HepG2 (cell line): ENCODE measurements at regions not wholly inside any gene's neighbourhood (a gene's known extent, or its start where the extent isn't known, plus 50 kb on each side); places are given as distances from the start of the nearest gene placed in this dataset.
A peak's percentile ranks its signal among the peaks of the same experiment; 100 is the strongest.

Experiments
- ATAC-seq: fragments of 200-7000 bp; cut with Tn5 transposase; 3 replicates; pipeline ENCODE4 v1.9.1; 2020; ENCODE audit warnings: mild to moderate bottlenecking, moderate library complexity
- BruUV-seq: library from RNA; stranded (reverse); fragments of 400-500 nt; replicated peaks from 2 replicates; lab custom pipeline; 2021; lab: Mats Ljungman, UMichigan
- CTCF ChIA-PET: fragments of 300-600 bp; formaldehyde crosslinking; extraction: SDS; loops from one replicate; lab custom pipeline; 2021; ENCODE audit warnings: low total read pairs, inconsistent platforms, low intra/inter-chr PET ratio; lab: Yijun Ruan, JAX
- POLR2A ChIA-PET: fragments of 350-600 bp; sonication (Branson Sonifier 250); formaldehyde crosslinking; loops from one replicate; lab custom pipeline; 2020; ENCODE audit warnings: antibody characterized with exemption, inconsistent platforms; lab: Yijun Ruan, JAX
- DNase-seq: peaks from one replicate; pipeline ENCODE4 v3.0.0-alpha.2; 2015; ENCODE audit warnings: low spot score
- FAIRE-seq: peaks from 3 replicates; lab custom pipeline; 2011; peaks lifted over from hg19 to GRCh38; lab: Jason Lieb, UNC
- H2AFZ ChIP-seq: one replicate; pipeline ENCODE4 v1.6.1; 2011; ENCODE audit warnings: low read length, inconsistent platforms
- H3K27ac ChIP-seq: fragments of 300-600 bp; 3 replicates; pipeline ENCODE4 v1.8.0; 2011; ENCODE audit warnings: mixed run types, mild to moderate bottlenecking, mixed read lengths, low read length, inconsistent platforms; ENCODE audit not compliant: insufficient read depth; ENCODE audit errors: extremely low read length
- H3K27me3 ChIP-seq, 2 experiments: fragments of 200-600 bp in 1 of 2; 2 replicates in 1 of 2; 3 replicates in 1 of 2; pipeline versions ENCODE4 v1.6.0 to v1.8.0; 2011; ENCODE audit warnings: low read length in 2 of 2, mild to moderate bottlenecking in 2 of 2, moderate library complexity in 2 of 2, inconsistent platforms in 1 of 2; ENCODE audit not compliant: insufficient read depth in 2 of 2, control insufficient read depth in 1 of 2
- H3K36me3 ChIP-seq, 2 experiments: fragments of 200-600 bp in 1 of 2; replicated peaks in 1 of 2; 2 replicates in 1 of 2; 3 replicates in 1 of 2; pipeline versions ENCODE4 v1.5.1 to v1.8.0; 2011; ENCODE audit warnings: low read length in 2 of 2, inconsistent platforms in 1 of 2; ENCODE audit not compliant: insufficient read depth in 2 of 2, control insufficient read depth in 1 of 2
- H3K4me1 ChIP-seq: 2 replicates; pipeline ENCODE4 v1.5.1; 2012; ENCODE audit warnings: low read length, inconsistent platforms; ENCODE audit not compliant: insufficient read depth
- H3K4me2 ChIP-seq: 2 replicates; pipeline ENCODE4 v1.6.0; 2011; ENCODE audit warnings: low read depth, low read length, inconsistent platforms
- H3K4me3 ChIP-seq, 3 experiments: fragments of 200-600 bp in 1 of 3; sonication (generic), shearing (Covaris generic) in 1 of 3; replicated peaks in 1 of 3; 2 replicates each; pipeline ENCODE4 v1.5.1; 2011 to 2016; ENCODE audit warnings: low read length in 3 of 3, inconsistent platforms in 2 of 3, low read depth in 2 of 3, mild to moderate bottlenecking in 2 of 3, control low read depth in 1 of 3, mixed read lengths in 1 of 3; ENCODE audit not compliant: insufficient read depth in 1 of 3
- H3K79me2 ChIP-seq: one replicate; pipeline ENCODE4 v1.6.1; 2011; ENCODE audit warnings: low read length, inconsistent platforms; ENCODE audit not compliant: insufficient read depth
- H3K9ac ChIP-seq: 2 replicates; pipeline ENCODE4 v1.6.0; 2011; ENCODE audit warnings: mild to moderate bottlenecking, low read depth, low read length, inconsistent platforms; ENCODE audit not compliant: insufficient read depth
- H3K9me3 ChIP-seq: 2 replicates; pipeline ENCODE4 v1.5.1; 2012; ENCODE audit warnings: mild to moderate bottlenecking, low read length
- H4K20me1 ChIP-seq: 2 replicates; pipeline ENCODE4 v1.6.0; 2011; ENCODE audit warnings: inconsistent platforms, mild to moderate bottlenecking, low read length, moderate library complexity; ENCODE audit not compliant: insufficient read depth
- CENPT ChIP-seq: sonication (generic); formaldehyde crosslinking; IDR thresholded peaks from 2 replicates; pipeline ENCODE4 v1.8.0; 2022; ENCODE audit warnings: low read depth, mild to moderate bottlenecking, moderate library complexity, missing genetic modification reagents
- IRF2 ChIP-seq: IDR thresholded peaks from 2 replicates; pipeline ENCODE4 v1.6.1; 2018; ENCODE audit warnings: missing genetic modification reagents, missing compliant biosample characterization
- JDP2 ChIP-seq: sonication (generic); formaldehyde crosslinking; IDR thresholded peaks from 2 replicates; pipeline ENCODE4 v1.8.1; 2022; ENCODE audit warnings: missing genetic modification reagents, borderline replicate concordance
- MAFF ChIP-seq: IDR thresholded peaks from 2 replicates; pipeline ENCODE4 v1.6.1; 2011; ENCODE audit warnings: low read depth, low read length, improper control_type of control experiment
- MAFK ChIP-seq, 2 experiments: IDR thresholded peaks in 1 of 2; conservative IDR thresholded peaks in 1 of 2; 2 replicates each; pipeline ENCODE4 v1.6.1; 2011; ENCODE audit warnings: improper control_type of control experiment in 2 of 2, low read length in 2 of 2
- PHF8 ChIP-seq: sonication (generic); formaldehyde crosslinking; IDR thresholded peaks from 2 replicates; pipeline ENCODE4 v1.5.0; 2020; ENCODE audit warnings: missing genetic modification reagents
- RFXAP ChIP-seq: sonication (generic); formaldehyde crosslinking; IDR thresholded peaks from 2 replicates; pipeline ENCODE4 v1.4.0; 2020; ENCODE audit warnings: missing genetic modification reagents, borderline replicate concordance
- SP140L ChIP-seq: sonication (generic); formaldehyde crosslinking; IDR thresholded peaks from 2 replicates; pipeline ENCODE4 v1.4.0; 2020; ENCODE audit warnings: missing genetic modification reagents, borderline replicate concordance
- TBP ChIP-seq: sonication (generic); formaldehyde crosslinking; IDR thresholded peaks from 2 replicates; pipeline ENCODE4 v1.5.0; 2020; ENCODE audit warnings: missing genetic modification reagents
- ZEB1 ChIP-seq: IDR thresholded peaks from 2 replicates; pipeline ENCODE4 v1.6.1; 2012; ENCODE audit warnings: mild to moderate bottlenecking, low read depth, inconsistent platforms; ENCODE audit not compliant: insufficient replicate concordance
- ZNF276 ChIP-seq: sonication (generic); formaldehyde crosslinking; IDR thresholded peaks from 2 replicates; pipeline ENCODE4 v1.4.0; 2020; ENCODE audit warnings: mild to moderate bottlenecking, low read depth, missing genetic modification reagents
- ZNF331 ChIP-seq: sonication (generic); formaldehyde crosslinking; IDR thresholded peaks from 2 replicates; pipeline ENCODE4 v1.4.0; 2020; ENCODE audit warnings: missing genetic modification reagents
- ZNF34 ChIP-seq: sonication (generic); formaldehyde crosslinking; IDR thresholded peaks from 2 replicates; pipeline ENCODE4 v1.4.0; 2020; ENCODE audit warnings: mild to moderate bottlenecking, missing genetic modification reagents, borderline replicate concordance
- WGBS: methylation state at CpG from one replicate; pipeline ENCODE4 v1.1.6; 2017; ENCODE audit warnings: low lambda C conversion rate; 5-methylcytosine and 5-hydroxymethylcytosine counted together
- in situ Hi-C: cut with HindIII; loops from 2 replicates; pipeline ENCODE4 v1.10.0; 2017; ENCODE audit warnings: low pct_unique_long_range_greater_than_20kb; ENCODE audit not compliant: extremely low pct_ligation_motif_present
- intact Hi-C: fragments of 100-400 bp; cut with micrococcal nuclease; formaldehyde crosslinking; loops from one replicate; pipeline ENCODE4 v1.10.0; 2022; ENCODE audit not compliant: unreplicated experiment
- TF ChIP-seq, protein P1 (sequence below): sonication (generic); formaldehyde crosslinking; IDR thresholded peaks from 2 replicates; pipeline ENCODE4 v1.4.0; 2020; ENCODE audit warnings: missing genetic modification reagents

DNA sequence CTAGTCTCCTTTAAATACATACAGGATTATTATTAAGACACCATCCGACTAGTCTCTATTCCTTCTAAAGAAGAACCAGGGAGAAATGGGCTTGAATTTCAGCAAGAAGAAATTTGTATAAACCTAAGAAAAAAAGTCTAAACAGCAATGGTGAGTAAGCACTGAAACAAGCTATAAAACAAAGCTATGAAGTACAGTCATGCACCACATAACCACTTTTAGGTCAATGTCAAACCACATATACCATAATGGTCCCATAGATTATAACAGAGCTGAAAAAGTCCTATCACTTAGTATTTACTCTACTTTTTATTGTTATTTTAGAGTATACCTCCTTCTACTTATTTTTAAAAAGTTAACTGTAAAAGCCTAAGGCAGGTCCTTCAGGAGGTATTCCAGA lies 102.0 kb upstream of the NFIB start (continued):
- no peak for TF ChIP-seq ZNF276 (CRISPR knock-in tag)

DNA sequence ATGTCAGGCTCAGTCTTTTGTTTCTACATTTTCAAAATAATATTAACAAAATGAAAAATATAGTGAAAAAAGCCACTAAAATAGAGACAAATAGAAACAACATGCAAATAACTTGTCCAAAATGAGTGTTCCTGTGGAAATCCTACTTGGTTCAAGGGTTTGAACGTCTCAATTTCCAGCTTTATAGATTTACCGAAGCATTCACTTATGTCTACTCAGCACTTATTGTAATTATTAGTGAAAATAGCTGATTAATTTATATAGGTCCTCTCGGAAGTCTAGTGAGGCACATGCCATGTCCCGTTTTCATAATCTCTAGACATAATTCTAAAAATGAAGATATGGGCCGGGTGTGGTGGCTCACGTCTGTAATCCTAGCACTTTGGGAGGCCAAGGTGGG lies 99.9 kb upstream of the NFIB start:
- no peaks in the 10 kb centered on the region for H3K27me3 ChIP-seq
- ChIA-PET CTCF (no interaction called here), POLR2A (no interaction called here)
- no peak overlapping the region for H3K9ac ChIP-seq
- H3K9me3 ChIP-seq, result no peaks in the 10 kb centered on the region
- H3K27ac ChIP-seq, result no peak overlapping the region
- in situ Hi-C loops, result no loop called here
- no peak overlapping the region for H3K4me3 ChIP-seq
- no peak for FAIRE-seq
- H3K79me2 ChIP-seq, result no peaks in the 10 kb centered on the region
- H2AFZ ChIP-seq, result no peak overlapping the region
- WGBS, result 14% methylated on average over 6 of the region's 6 CpGs
- no TSS peak for BruUV-seq
- no peaks in the 10 kb centered on the region for H3K36me3 ChIP-seq
- DNase-seq, result no peak
- H3K4me2 ChIP-seq, result no peak overlapping the region
- no peaks in the 10 kb centered on the region for H3K4me1 ChIP-seq
- no peak for ATAC-seq
- no peaks in the 10 kb centered on the region for H4K20me1 ChIP-seq
- intact Hi-C loops, result no loop called here
- TF ChIP-seq CENPT (CRISPR knock-in tag) (no peak), ZEB1 (no peak), JDP2 (CRISPR knock-in tag) (no peak), SP140L (CRISPR knock-in tag) (no peak), TBP (CRISPR knock-in tag) (no peak), RFXAP (CRISPR knock-in tag) (no peak), ZNF276 (CRISPR knock-in tag) (no peak), IRF2 (no peak), ZNF331 (CRISPR knock-in tag) (no peak), PHF8 (no peak), MAFK (conservative IDR thresholded peaks at IDR 0.05 in 1 of 2, IDR thresholded peaks at IDR 0.05 in 1 of 2; ENCODE audit: low read length in 2 of 2) (peak; percentile 79 to 95), MAFF (peak; percentile 90), ZNF34 (no peak)
- TF ChIP-seq, protein P1, sequence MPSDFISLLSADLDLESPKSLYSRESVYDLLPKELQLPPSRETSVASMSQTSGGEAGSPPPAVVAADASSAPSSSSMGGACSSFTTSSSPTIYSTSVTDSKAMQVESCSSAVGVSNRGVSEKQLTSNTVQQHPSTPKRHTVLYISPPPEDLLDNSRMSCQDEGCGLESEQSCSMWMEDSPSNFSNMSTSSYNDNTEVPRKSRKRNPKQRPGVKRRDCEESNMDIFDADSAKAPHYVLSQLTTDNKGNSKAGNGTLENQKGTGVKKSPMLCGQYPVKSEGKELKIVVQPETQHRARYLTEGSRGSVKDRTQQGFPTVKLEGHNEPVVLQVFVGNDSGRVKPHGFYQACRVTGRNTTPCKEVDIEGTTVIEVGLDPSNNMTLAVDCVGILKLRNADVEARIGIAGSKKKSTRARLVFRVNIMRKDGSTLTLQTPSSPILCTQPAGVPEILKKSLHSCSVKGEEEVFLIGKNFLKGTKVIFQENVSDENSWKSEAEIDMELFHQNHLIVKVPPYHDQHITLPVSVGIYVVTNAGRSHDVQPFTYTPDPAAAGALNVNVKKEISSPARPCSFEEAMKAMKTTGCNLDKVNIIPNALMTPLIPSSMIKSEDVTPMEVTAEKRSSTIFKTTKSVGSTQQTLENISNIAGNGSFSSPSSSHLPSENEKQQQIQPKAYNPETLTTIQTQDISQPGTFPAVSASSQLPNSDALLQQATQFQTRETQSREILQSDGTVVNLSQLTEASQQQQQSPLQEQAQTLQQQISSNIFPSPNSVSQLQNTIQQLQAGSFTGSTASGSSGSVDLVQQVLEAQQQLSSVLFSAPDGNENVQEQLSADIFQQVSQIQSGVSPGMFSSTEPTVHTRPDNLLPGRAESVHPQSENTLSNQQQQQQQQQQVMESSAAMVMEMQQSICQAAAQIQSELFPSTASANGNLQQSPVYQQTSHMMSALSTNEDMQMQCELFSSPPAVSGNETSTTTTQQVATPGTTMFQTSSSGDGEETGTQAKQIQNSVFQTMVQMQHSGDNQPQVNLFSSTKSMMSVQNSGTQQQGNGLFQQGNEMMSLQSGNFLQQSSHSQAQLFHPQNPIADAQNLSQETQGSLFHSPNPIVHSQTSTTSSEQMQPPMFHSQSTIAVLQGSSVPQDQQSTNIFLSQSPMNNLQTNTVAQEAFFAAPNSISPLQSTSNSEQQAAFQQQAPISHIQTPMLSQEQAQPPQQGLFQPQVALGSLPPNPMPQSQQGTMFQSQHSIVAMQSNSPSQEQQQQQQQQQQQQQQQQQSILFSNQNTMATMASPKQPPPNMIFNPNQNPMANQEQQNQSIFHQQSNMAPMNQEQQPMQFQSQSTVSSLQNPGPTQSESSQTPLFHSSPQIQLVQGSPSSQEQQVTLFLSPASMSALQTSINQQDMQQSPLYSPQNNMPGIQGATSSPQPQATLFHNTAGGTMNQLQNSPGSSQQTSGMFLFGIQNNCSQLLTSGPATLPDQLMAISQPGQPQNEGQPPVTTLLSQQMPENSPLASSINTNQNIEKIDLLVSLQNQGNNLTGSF (CRISPR knock-in tag), result no peak
